Neural cell (in vitro differentiated cells): ENCODE measurements at regions not wholly inside any gene's neighbourhood (a gene's known extent, or its start where the extent isn't known, plus 50 kb on each side); places are given as distances from the start of the nearest gene placed in this dataset.

ENCODE experiments used
- CTCF ChIP-seq: fragments of 450-650 bp; IDR thresholded peaks from 2 replicates; pipeline ENCODE4 v1.5.1; 2014; ENCODE audit warnings: antibody characterized with exemption, mild to moderate bottlenecking, moderate library complexity; ENCODE audit not compliant: poor library complexity, severe bottlenecking
- EZH2 ChIP-seq: fragments of 200-600, 300-800 bp; shearing (Covaris generic), sonication (generic); IDR thresholded peaks from 2 replicates; pipeline ENCODE4 v1.6.1; 2014; ENCODE audit warnings: antibody characterized with exemption, low read length, borderline replicate concordance, mild to moderate bottlenecking; ENCODE audit not compliant: insufficient read depth, poor library complexity, severe bottlenecking
- REST ChIP-seq: IDR thresholded peaks from 2 replicates; pipeline ENCODE4 v1.6.1; 2012; ENCODE audit warnings: borderline replicate concordance

- no peak for TF ChIP-seq EZH2
- TF ChIP-seq CTCF: no peak
- no peak for TF ChIP-seq REST
These were observed 55.3 kb upstream of the P2RY1 start for GRCh38 chr3:152779653-152780052.
